ENCODE measurements at regions not wholly inside any gene's neighbourhood (a gene's known extent, or its start where the extent isn't known, plus 50 kb on each side); places are given as distances from the start of the nearest gene placed in this dataset.
"Not testable (repeated sequence)": the region's sequence is repeated elsewhere in the genome, so short reads cannot be mapped to it uniquely, and the experiment has no call there.

GRCh38 chr13:58958097-58958496 lies 1205.6 kb downstream of the DIAPH3 start:
- not testable (repeated sequence) for TF ChIP-seq CTCF (IDR thresholded peaks at IDR 0.05; ENCODE audit: low read depth, low read length, missing input control); REST (IDR thresholded peaks at IDR 0.05)
